ENCODE measurements at regions not wholly inside any gene's neighbourhood (a gene's known extent, or its start where the extent isn't known, plus 50 kb on each side); places are given as distances from the start of the nearest gene placed in this dataset.

DNA sequence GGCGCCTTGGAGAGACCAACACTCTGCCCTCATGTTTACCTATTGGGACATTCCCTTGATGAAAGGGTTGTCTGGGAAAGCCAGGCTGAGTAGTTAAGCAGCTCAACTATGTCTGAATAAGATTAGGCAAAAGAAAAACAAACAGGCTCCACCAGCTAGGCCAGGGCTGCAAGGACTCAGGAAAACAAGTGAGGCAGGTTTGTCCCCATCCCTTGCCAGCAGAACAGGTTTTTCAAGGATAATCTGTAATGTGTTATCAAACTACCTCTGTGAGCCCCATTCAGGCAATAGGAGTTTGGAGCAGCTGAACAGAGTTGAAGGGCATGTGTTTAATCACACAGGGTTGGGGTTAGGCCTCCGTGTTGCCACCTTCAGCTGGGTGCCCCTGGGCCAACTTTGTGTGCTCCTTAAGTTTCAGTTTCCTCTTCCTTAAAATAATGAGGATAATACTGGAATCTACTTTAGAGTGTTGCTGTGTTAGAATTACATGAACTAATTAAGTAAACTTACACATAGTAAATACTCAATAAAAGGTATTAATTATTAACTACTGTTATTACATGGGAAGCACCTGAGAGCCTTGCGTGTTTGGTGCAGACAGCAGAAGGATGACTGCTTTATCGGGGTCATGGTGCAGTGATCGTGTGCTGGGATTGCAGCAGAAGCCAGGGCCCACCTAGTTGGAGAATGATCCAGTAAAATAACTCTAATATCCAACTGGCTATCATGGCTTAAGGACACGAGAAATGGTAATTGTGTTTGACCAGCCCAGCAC, 72.1 kb upstream of the ATP10B start:
- 61 to 68% methylated on average over 6 of the region's 6 CpGs for whole genome bisulfite sequencing, 2 donors

GRCh38 chr5:160923411-160923810, 71.4 kb upstream of the ATP10B start:
- no peak overlapping the region for H3K4me3 ChIP-seq (replicated peaks in 1 of 3)
- intact Hi-C loops (cut with DNase I), result no loop called here
- WGBS, 2 donors, result 69 to 75% methylated on average over 7 of the region's 7 CpGs

More for the DNA sequence above, 72.1 kb upstream of the ATP10B start:
- Histone ChIP-seq H3K36me3 (no peaks in the 10 kb centered on the region), H3K27ac (peak overlapping the region in 1 of 3 donors; percentile 1), H3K4me1 (peaks cover 5 to 13% of the 10 kb centered on the region in 2 donors), H3K27me3 (no peaks in the 10 kb centered on the region), H3K4me3 (replicated peaks in 1 of 3) (no peak overlapping the region), H3K9me3 (no peaks in the 10 kb centered on the region)
- intact Hi-C loops (cut with DNase I), result no loop called here
- TF ChIP-seq, protein P1, sequence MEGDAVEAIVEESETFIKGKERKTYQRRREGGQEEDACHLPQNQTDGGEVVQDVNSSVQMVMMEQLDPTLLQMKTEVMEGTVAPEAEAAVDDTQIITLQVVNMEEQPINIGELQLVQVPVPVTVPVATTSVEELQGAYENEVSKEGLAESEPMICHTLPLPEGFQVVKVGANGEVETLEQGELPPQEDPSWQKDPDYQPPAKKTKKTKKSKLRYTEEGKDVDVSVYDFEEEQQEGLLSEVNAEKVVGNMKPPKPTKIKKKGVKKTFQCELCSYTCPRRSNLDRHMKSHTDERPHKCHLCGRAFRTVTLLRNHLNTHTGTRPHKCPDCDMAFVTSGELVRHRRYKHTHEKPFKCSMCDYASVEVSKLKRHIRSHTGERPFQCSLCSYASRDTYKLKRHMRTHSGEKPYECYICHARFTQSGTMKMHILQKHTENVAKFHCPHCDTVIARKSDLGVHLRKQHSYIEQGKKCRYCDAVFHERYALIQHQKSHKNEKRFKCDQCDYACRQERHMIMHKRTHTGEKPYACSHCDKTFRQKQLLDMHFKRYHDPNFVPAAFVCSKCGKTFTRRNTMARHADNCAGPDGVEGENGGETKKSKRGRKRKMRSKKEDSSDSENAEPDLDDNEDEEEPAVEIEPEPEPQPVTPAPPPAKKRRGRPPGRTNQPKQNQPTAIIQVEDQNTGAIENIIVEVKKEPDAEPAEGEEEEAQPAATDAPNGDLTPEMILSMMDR (IDR thresholded peaks at IDR 0.05), result no peak
- TF ChIP-seq POLR2A (IDR thresholded peaks at IDR 0.05), result no peak
- DNase-seq, result peak; percentile 84 to 85

DNA sequence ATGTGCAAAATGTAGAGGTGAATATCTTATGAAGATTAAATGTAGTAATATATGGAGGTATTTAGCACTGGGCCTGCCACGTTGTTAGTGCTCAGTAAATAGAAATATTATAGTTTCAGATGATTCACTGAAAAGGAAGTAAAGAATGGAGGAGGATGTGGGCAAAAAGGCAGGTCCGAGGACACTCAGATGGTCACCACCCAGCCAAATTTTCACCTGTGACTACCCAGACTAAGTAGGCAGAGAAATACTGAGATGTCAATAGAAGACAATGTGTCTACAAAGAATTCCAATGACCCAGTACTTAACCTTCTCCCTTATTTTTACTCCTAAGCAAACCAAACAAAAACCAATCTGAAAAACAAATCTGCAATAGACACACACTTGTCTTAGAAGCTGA, 70.3 kb upstream of the ATP10B start:
- Histone ChIP-seq H3K4me1 (peaks cover 5 to 13% of the 10 kb centered on the region in 2 donors), H3K27ac (no peak overlapping the region), H3K27me3 (no peaks in the 10 kb centered on the region), H3K36me3 (no peaks in the 10 kb centered on the region), H3K9me3 (no peaks in the 10 kb centered on the region), H3K4me3 (replicated peaks in 1 of 3) (no peak overlapping the region)
- intact Hi-C loops (cut with DNase I), result no loop called here
- TF ChIP-seq, protein P1 (IDR thresholded peaks at IDR 0.05), result no peak
- TF ChIP-seq POLR2A (IDR thresholded peaks at IDR 0.05), result no peak
- 89 to 91% methylated on average over 2 of the region's 2 CpGs for WGBS, 2 donors
- no peak for DNase-seq

More at GRCh38 chr5:160923411-160923810, 71.4 kb upstream of the ATP10B start:
- no peak overlapping the region for H3K27ac ChIP-seq
- peaks cover 5 to 13% of the 10 kb centered on the region in 2 donors for H3K4me1 ChIP-seq
- H3K9me3 ChIP-seq, result no peaks in the 10 kb centered on the region
- DNase-seq, result no peak
- H3K27me3 ChIP-seq, result no peaks in the 10 kb centered on the region
- H3K36me3 ChIP-seq, result no peaks in the 10 kb centered on the region
- TF ChIP-seq POLR2A (IDR thresholded peaks at IDR 0.05), result no peak
- TF ChIP-seq, protein P1 (IDR thresholded peaks at IDR 0.05), result no peak

DNA sequence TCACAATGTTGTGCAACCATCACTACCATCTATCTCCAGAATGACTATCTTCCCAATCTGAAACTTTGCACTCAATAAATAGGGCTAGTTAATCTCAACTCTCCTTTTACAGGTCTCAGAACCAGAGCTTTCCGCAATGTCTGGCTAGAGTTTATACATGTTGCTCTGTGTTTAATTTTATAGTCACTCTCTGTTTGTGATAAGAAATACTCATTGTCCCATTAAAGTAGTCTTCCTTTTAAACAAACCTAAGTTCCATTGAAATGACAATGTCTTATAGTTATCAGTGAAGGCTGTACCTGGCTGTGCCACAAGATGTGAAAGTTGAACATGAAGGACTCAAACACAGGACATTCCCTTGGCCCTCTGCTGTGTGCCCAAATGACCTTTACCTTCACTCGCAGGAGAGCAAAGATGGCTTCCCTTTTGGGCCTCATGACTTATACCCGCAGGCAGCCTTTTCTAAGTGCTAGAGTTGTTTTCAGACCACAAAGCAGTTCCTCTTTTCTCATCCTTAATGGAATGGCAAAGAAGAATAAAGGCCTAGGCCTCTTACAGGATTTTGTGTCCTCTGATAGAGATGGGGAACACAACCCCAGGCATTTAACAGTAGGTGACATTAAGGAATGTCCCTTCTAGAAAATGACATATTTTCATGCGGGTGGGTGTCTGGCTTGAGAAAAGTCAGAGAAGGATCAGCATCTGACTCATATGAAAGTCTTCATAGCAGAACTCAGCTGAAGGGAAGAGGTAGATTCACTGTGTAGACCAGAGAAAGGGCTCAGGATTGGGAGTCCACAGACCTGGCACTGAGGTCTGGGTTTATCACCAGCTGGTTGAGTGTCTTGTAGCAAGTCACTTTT, 69.6 kb upstream of the ATP10B start:
- DNase-seq, result no peak
- TF ChIP-seq POLR2A (IDR thresholded peaks at IDR 0.05), result no peak
- TF ChIP-seq, protein P1 (IDR thresholded peaks at IDR 0.05), result no peak
- H3K27ac ChIP-seq, result no peak overlapping the region
- H3K4me3 ChIP-seq (replicated peaks in 1 of 3), result no peak overlapping the region
- H3K36me3 ChIP-seq, result no peaks in the 10 kb centered on the region
- H3K9me3 ChIP-seq, result no peaks in the 10 kb centered on the region
- intact Hi-C loops (cut with DNase I), result no loop called here
- H3K4me1 ChIP-seq, result peaks cover 5 to 13% of the 10 kb centered on the region in 2 donors
- H3K27me3 ChIP-seq, result no peaks in the 10 kb centered on the region
- 95 to 96% methylated on average over 4 of the region's 4 CpGs for WGBS, 2 donors
